ENCODE measurements at regions not wholly inside any gene's neighbourhood (a gene's known extent, or its start where the extent isn't known, plus 50 kb on each side); places are given as distances from the start of the nearest gene placed in this dataset.

- no peak for DNase-seq (ENCODE audit: low read depth)
- Histone ChIP-seq H3K27me3 (ENCODE audit: control insufficient read depth, insufficient read depth, low read length) (no peaks in the 10 kb centered on the region), H3K36me3 (ENCODE audit: control insufficient read depth, insufficient read depth, low read length) (no peaks in the 10 kb centered on the region), H3K4me3 (ENCODE audit: low read depth, low read length) (no peak overlapping the region)
- no peak for FAIRE-seq
- TF ChIP-seq CTCF (IDR thresholded peaks at IDR 0.05; ENCODE audit: insufficient read depth, low read length, severe bottlenecking): no peak
These were observed 87.6 kb upstream of the EXOC1L start for GRCh38 chr4:55731959-55732358.

- no peak for DNase-seq (ENCODE audit: low read depth)
- H3K36me3 ChIP-seq (ENCODE audit: control insufficient read depth, insufficient read depth, low read length): no peaks in the 10 kb centered on the region
- no peaks in the 10 kb centered on the region for H3K27me3 ChIP-seq (ENCODE audit: control insufficient read depth, insufficient read depth, low read length)
- FAIRE-seq: no peak
- H3K4me3 ChIP-seq (ENCODE audit: low read depth, low read length): no peak overlapping the region
- TF ChIP-seq CTCF (IDR thresholded peaks at IDR 0.05; ENCODE audit: insufficient read depth, low read length, severe bottlenecking): no peak
These were observed 86.7 kb upstream of the EXOC1L start for GRCh38 chr4:55732864-55733263.

GRCh38 chr4:55733932-55734331 lies 85.7 kb upstream of the EXOC1L start:
- H3K4me3 ChIP-seq (ENCODE audit: low read depth, low read length): no peak overlapping the region
- no peaks in the 10 kb centered on the region for H3K27me3 ChIP-seq (ENCODE audit: control insufficient read depth, insufficient read depth, low read length)
- FAIRE-seq: no peak
- DNase-seq (ENCODE audit: low read depth): peak; percentile 94
- no peaks in the 10 kb centered on the region for H3K36me3 ChIP-seq (ENCODE audit: control insufficient read depth, insufficient read depth, low read length)
- no peak for TF ChIP-seq CTCF (IDR thresholded peaks at IDR 0.05; ENCODE audit: insufficient read depth, low read length, severe bottlenecking)

GRCh38 chr4:55736605-55737183 lies 82.9 kb upstream of the EXOC1L start:
- no peaks in the 10 kb centered on the region for H3K36me3 ChIP-seq (ENCODE audit: control insufficient read depth, insufficient read depth, low read length)
- H3K27me3 ChIP-seq (ENCODE audit: control insufficient read depth, insufficient read depth, low read length): no peaks in the 10 kb centered on the region
- FAIRE-seq: no peak
- DNase-seq (ENCODE audit: low read depth): peak; percentile 41
- peak; percentile 11 for TF ChIP-seq CTCF (IDR thresholded peaks at IDR 0.05; ENCODE audit: insufficient read depth, low read length, severe bottlenecking)
- no peak overlapping the region for H3K4me3 ChIP-seq (ENCODE audit: low read depth, low read length)

- DNase-seq (ENCODE audit: low read depth): no peak
- Histone ChIP-seq H3K36me3 (ENCODE audit: control insufficient read depth, insufficient read depth, low read length) (no peaks in the 10 kb centered on the region), H3K27me3 (ENCODE audit: control insufficient read depth, insufficient read depth, low read length) (no peaks in the 10 kb centered on the region), H3K4me3 (ENCODE audit: low read depth, low read length) (no peak overlapping the region)
- TF ChIP-seq CTCF (IDR thresholded peaks at IDR 0.05; ENCODE audit: insufficient read depth, low read length, severe bottlenecking): no peak
- no peak for FAIRE-seq
These were observed 76.9 kb upstream of the EXOC1L start for GRCh38 chr4:55742655-55743202.

GRCh38 chr4:55744369-55744768 lies 75.2 kb upstream of the EXOC1L start:
- DNase-seq (ENCODE audit: low read depth): no peak
- FAIRE-seq: no peak
- Histone ChIP-seq H3K4me3 (ENCODE audit: low read depth, low read length) (no peak overlapping the region), H3K36me3 (ENCODE audit: control insufficient read depth, insufficient read depth, low read length) (no peaks in the 10 kb centered on the region), H3K27me3 (ENCODE audit: control insufficient read depth, insufficient read depth, low read length) (no peaks in the 10 kb centered on the region)
- no peak for TF ChIP-seq CTCF (IDR thresholded peaks at IDR 0.05; ENCODE audit: insufficient read depth, low read length, severe bottlenecking)

Measured in bronchial epithelial cell (primary cell).